IMR-90 (cell line): ENCODE measurements at regions not wholly inside any gene's neighbourhood (a gene's known extent, or its start where the extent isn't known, plus 50 kb on each side); places are given as distances from the start of the nearest gene placed in this dataset.

Source experiments
- ATAC-seq: fragments of 200-7000 bp; cut with Tn5 transposase; 2 replicates; pipeline ENCODE4 v1.9.1; 2020; ENCODE audit warnings: low read depth, mild to moderate bottlenecking, moderate library complexity
- BruUV-seq: library from RNA; stranded (reverse); fragments of 400-500 nt; replicated peaks from 2 replicates; lab custom pipeline; 2021; lab: Mats Ljungman, UMichigan
- CTCF ChIA-PET: fragments of 300-600 bp; formaldehyde crosslinking; extraction: SDS; loops from one replicate; lab custom pipeline; 2021; ENCODE audit warnings: antibody characterized with exemption; lab: Yijun Ruan, JAX
- POLR2A ChIA-PET: fragments of 300-600 bp; sonication (Branson Sonifier 250); formaldehyde crosslinking; loops from one replicate; lab custom pipeline; 2022; ENCODE audit warnings: antibody characterized with exemption; ENCODE audit not compliant: unreplicated experiment; lab: Charles Lee
- DNase-seq: peaks from one replicate; pipeline ENCODE4 v3.0.0; 2013
- H2AFZ ChIP-seq: replicated peaks from 2 replicates; pipeline ENCODE3; 2013; ENCODE audit warnings: low read length, mild to moderate bottlenecking; ENCODE audit not compliant: poor library complexity
- H2AK5ac ChIP-seq: 2 replicates; pipeline ENCODE4 v1.6.1; 2013; ENCODE audit warnings: low read depth, low read length, inconsistent platforms
- H2AK9ac ChIP-seq: replicated peaks from 2 replicates; pipeline ENCODE3; 2013; ENCODE audit warnings: mild to moderate bottlenecking, low read depth, low read length, moderate library complexity; ENCODE audit not compliant: poor library complexity
- H2BK120ac ChIP-seq: 2 replicates; pipeline ENCODE4 v1.6.1; 2013; ENCODE audit warnings: low read depth, low read length, inconsistent platforms
- H2BK15ac ChIP-seq: 3 replicates; pipeline ENCODE4 v1.6.1; 2013; ENCODE audit warnings: low read depth, low read length, inconsistent platforms
- H2BK20ac ChIP-seq: 2 replicates; pipeline ENCODE4 v1.6.1; 2013; ENCODE audit warnings: low read depth, mild to moderate bottlenecking, inconsistent platforms, low read length, moderate library complexity
- H2BK5ac ChIP-seq: 2 replicates; pipeline ENCODE4 v1.6.1; 2013; ENCODE audit warnings: mild to moderate bottlenecking, low read depth, low read length, inconsistent platforms; ENCODE audit not compliant: poor library complexity, severe bottlenecking
- H3K14ac ChIP-seq: replicated peaks from 2 replicates; pipeline ENCODE4 v1.6.1; 2013; ENCODE audit warnings: low read depth, low read length, inconsistent platforms
- H3K18ac ChIP-seq: 2 replicates; pipeline ENCODE4 v1.6.1; 2013; ENCODE audit warnings: low read depth, low read length, control low read depth
- H3K23ac ChIP-seq: 2 replicates; pipeline ENCODE4 v1.6.1; 2013; ENCODE audit warnings: low read depth, low read length, inconsistent platforms
- H3K27ac ChIP-seq: 2 replicates; pipeline ENCODE4 v1.5.1; 2013; ENCODE audit warnings: mild to moderate bottlenecking, control low read depth, low read length; ENCODE audit not compliant: insufficient read depth
- H3K27me3 ChIP-seq: 2 replicates; pipeline ENCODE4 v1.6.1; 2013; ENCODE audit warnings: low read length; ENCODE audit not compliant: control insufficient read depth, insufficient read depth
- H3K36me3 ChIP-seq: 2 replicates; pipeline ENCODE4 v1.6.1; 2013; ENCODE audit warnings: low read length, mixed read lengths; ENCODE audit not compliant: control insufficient read depth, insufficient read depth
- H3K4ac ChIP-seq: 2 replicates; pipeline ENCODE4 v1.6.1; 2013; ENCODE audit warnings: low read depth, low read length, inconsistent platforms
- H3K4me1 ChIP-seq: 2 replicates; pipeline ENCODE4 v1.6.1; 2013; ENCODE audit warnings: low read length, mixed read lengths; ENCODE audit not compliant: control insufficient read depth, insufficient read depth
- H3K4me2 ChIP-seq: 2 replicates; pipeline ENCODE4 v1.6.1; 2013; ENCODE audit warnings: low read depth, mild to moderate bottlenecking, control low read depth, low read length, moderate library complexity
- H3K4me3 ChIP-seq: 2 replicates; pipeline ENCODE4 v1.5.1; 2013; ENCODE audit warnings: low read depth, mild to moderate bottlenecking, control low read depth, low read length, moderate library complexity; ENCODE audit not compliant: insufficient read depth
- H3K56ac ChIP-seq: 2 replicates; pipeline ENCODE4 v1.6.1; 2013; ENCODE audit warnings: low read length, inconsistent platforms; ENCODE audit not compliant: insufficient read depth; ENCODE audit errors: extremely low read depth
- H3K79me1 ChIP-seq, 2 experiments: 2 replicates each; pipeline ENCODE4 v1.6.1; 2013; ENCODE audit warnings: low read length in 2 of 2, inconsistent platforms in 1 of 2, low read depth in 1 of 2
- H3K9ac ChIP-seq: 2 replicates; pipeline ENCODE4 v1.6.1; 2013; ENCODE audit warnings: low read depth, low read length, control low read depth
- H3K9me1 ChIP-seq: 2 replicates; pipeline ENCODE4 v1.6.1; 2013; ENCODE audit warnings: low read length, inconsistent platforms; ENCODE audit not compliant: insufficient read depth
- H3K9me3 ChIP-seq: 2 replicates; pipeline ENCODE4 v1.6.1; 2013; ENCODE audit warnings: low read length; ENCODE audit not compliant: control insufficient read depth, insufficient read depth
- H4K20me1 ChIP-seq: 2 replicates; pipeline ENCODE4 v1.6.1; 2013; ENCODE audit warnings: low read length, inconsistent platforms; ENCODE audit not compliant: insufficient read depth
- H4K5ac ChIP-seq: 2 replicates; pipeline ENCODE4 v1.6.1; 2013; ENCODE audit warnings: mild to moderate bottlenecking, low read depth, low read length, control low read depth
- H4K8ac ChIP-seq, 2 experiments: 2 replicates each; pipeline ENCODE4 v1.6.1; 2013; ENCODE audit warnings: low read depth in 2 of 2, low read length in 2 of 2, control low read depth in 1 of 2, inconsistent platforms in 1 of 2
- H4K91ac ChIP-seq: 2 replicates; pipeline ENCODE4 v1.6.1; 2013; ENCODE audit warnings: low read depth, low read length, inconsistent platforms; ENCODE audit not compliant: insufficient read depth
- CHD1 ChIP-seq: IDR thresholded peaks from 2 replicates; pipeline ENCODE4 v1.6.1; 2012; ENCODE audit warnings: low read depth, low read length, improper control_type of control experiment
- CTCF ChIP-seq: conservative IDR thresholded peaks from 2 replicates; pipeline ENCODE4 v1.5.1; 2012; ENCODE audit warnings: mild to moderate bottlenecking, low read depth, low read length, improper control_type of control experiment
- ELK1 ChIP-seq: fragments of 150-350 bp; IDR thresholded peaks from 2 replicates; pipeline ENCODE4 v1.6.1; 2016; ENCODE audit warnings: low read depth, mild to moderate bottlenecking, low read length, moderate library complexity, borderline replicate concordance
- MAFK ChIP-seq: IDR thresholded peaks from 2 replicates; pipeline ENCODE4 v1.6.1; 2012; ENCODE audit warnings: low read depth, low read length, improper control_type of control experiment
- MAZ ChIP-seq: IDR thresholded peaks from 2 replicates; pipeline ENCODE4 v1.6.1; 2012; ENCODE audit warnings: low read depth, mild to moderate bottlenecking, low read length, improper control_type of control experiment, moderate library complexity, borderline replicate concordance
- NFE2L2 ChIP-seq: fragments of 150-350 bp; IDR thresholded peaks from 2 replicates; pipeline ENCODE4 v1.6.1; 2016; ENCODE audit warnings: low read depth, mild to moderate bottlenecking, low read length
- POLR2A ChIP-seq: IDR thresholded peaks from 2 replicates; pipeline ENCODE4 v1.6.1; 2012; ENCODE audit warnings: mild to moderate bottlenecking, low read depth, low read length
- RAD21 ChIP-seq: IDR thresholded peaks from 2 replicates; pipeline ENCODE4 v1.6.1; 2012; ENCODE audit warnings: low read length, improper control_type of control experiment
- SMC3 ChIP-seq: fragments of 150-350 bp; IDR thresholded peaks from 2 replicates; pipeline ENCODE4 v1.6.1; 2016; ENCODE audit warnings: low read depth, mild to moderate bottlenecking, antibody characterized with exemption, low read length, moderate library complexity
- WGBS, 2 experiments: methylation state at CpG; one replicate each; pipeline versions ENCODE4 v1.1.5 to v1.1.7; 2013; ENCODE audit warnings: missing lambda C conversion rate in 2 of 2; ENCODE audit not compliant: insufficient read length in 1 of 2; ENCODE audit errors: extremely low coverage in 2 of 2; 5-methylcytosine and 5-hydroxymethylcytosine counted together
- dilution Hi-C: fragments of 300-500 bp; cut with HindIII; formaldehyde crosslinking; loops from one replicate; pipeline ENCODE4 v1.14.3; 2018; ENCODE audit warnings: low sequenced_read_pairs; ENCODE audit not compliant: unreplicated experiment
- in situ Hi-C: fragments of 300-500 bp; cut with MboI; formaldehyde crosslinking; loops from 3 replicates; pipeline ENCODE4 v1.14.3; 2019; ENCODE audit warnings: low sequenced_read_pairs, inconsistent platforms, mixed read lengths
- intact Hi-C: fragments of 100-400 bp; cut with micrococcal nuclease; formaldehyde crosslinking; loops from 2 replicates; pipeline ENCODE4 v1.10.0; 2022

DNA sequence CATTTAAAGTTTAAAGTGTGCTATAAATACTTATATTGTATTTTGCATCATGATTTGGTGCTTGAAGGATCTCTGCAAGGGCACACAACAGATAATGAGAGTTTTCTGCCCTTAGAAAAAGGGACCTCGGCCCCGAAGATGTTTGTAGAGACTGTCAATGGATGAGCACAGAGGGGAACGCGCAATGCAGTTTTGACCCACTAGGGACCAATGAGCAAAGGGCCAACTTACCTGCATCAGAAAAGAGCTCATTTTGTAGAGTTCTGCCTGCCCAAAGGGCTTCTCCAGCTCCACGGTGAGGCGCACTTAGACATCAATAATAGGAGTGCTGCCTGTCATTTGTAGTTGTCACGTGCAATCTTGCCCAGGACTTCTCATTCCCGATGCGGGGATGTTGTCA is 91.1 kb downstream of the BUB3 start:
- Histone ChIP-seq H3K9me3 (no peaks in the 10 kb centered on the region), H3K36me3 (no peaks in the 10 kb centered on the region), H2AK5ac (no peak overlapping the region), H3K14ac (no peak overlapping the region), H3K4me2 (no peak overlapping the region), H4K5ac (no peak overlapping the region), H2BK20ac (no peak overlapping the region), H3K4me3 (no peak overlapping the region), H2BK15ac (no peak overlapping the region), H3K4ac (no peak overlapping the region), H2AK9ac (no peak overlapping the region), H4K8ac (no peak overlapping the region), H3K9me1 (no peaks in the 10 kb centered on the region), H3K4me1 (no peaks in the 10 kb centered on the region), H3K56ac (no peak overlapping the region), H3K27me3 (no peaks in the 10 kb centered on the region), H3K18ac (no peak overlapping the region), H4K20me1 (no peaks in the 10 kb centered on the region), H2BK120ac (no peak overlapping the region), H3K79me1 (no peaks in the 10 kb centered on the region), H3K27ac (no peak overlapping the region), H3K9ac (no peak overlapping the region), H2AFZ (no peak overlapping the region), H4K91ac (no peak overlapping the region), H2BK5ac (no peak overlapping the region), H3K23ac (no peak overlapping the region)
- dilution Hi-C loops (no loop called here), intact Hi-C loops (no loop called here), in situ Hi-C loops (no loop called here)
- CTCF ChIA-PET = no interaction called here
- WGBS, 2 experiments = 87% methylated on average over 3 of the region's 9 CpGs; no CpG with 5 or more reads in 1 of the 2 experiments
- no peak for DNase-seq
- TF ChIP-seq MAFK (no peak), CHD1 (no peak), RAD21 (no peak), NFE2L2 (no peak), ELK1 (no peak), CTCF (no peak), POLR2A (no peak), MAZ (no peak), SMC3 (no peak)
- no TSS peak for BruUV-seq
- ATAC-seq = no peak
- POLR2A ChIA-PET = no interaction called here
